Sigmoid colon (tissue), 4 donors: ENCODE measurements at regions not wholly inside any gene's neighbourhood (a gene's known extent, or its start where the extent isn't known, plus 50 kb on each side); places are given as distances from the start of the nearest gene placed in this dataset.

ENCODE experiments used
- POLR2A ChIP-seq, 2 donors: fragments of 450-650 bp; IDR thresholded peaks; one replicate each; pipeline ENCODE4 v1.6.1; 2016; ENCODE audit warnings: antibody characterized with exemption in 2 of 2, mild to moderate bottlenecking in 2 of 2, moderate library complexity in 2 of 2
- POLR2AphosphoS5 ChIP-seq, 4 donors: sonication (generic); formaldehyde crosslinking; IDR thresholded peaks; one replicate each; pipeline ENCODE4 v1.6.1; 2017; ENCODE audit warnings: antibody characterized with exemption in 4 of 4
- TF ChIP-seq, protein P1 (sequence below), 4 experiments: fragments of 450-650 bp in 3 of 4; fragments of 200-600 bp in 1 of 4; IDR thresholded peaks; one replicate each; pipeline ENCODE4 v1.5.1; 2016 to 2019; ENCODE audit warnings: antibody characterized with exemption in 4 of 4, mild to moderate bottlenecking in 3 of 4, moderate library complexity in 2 of 4

DNA sequence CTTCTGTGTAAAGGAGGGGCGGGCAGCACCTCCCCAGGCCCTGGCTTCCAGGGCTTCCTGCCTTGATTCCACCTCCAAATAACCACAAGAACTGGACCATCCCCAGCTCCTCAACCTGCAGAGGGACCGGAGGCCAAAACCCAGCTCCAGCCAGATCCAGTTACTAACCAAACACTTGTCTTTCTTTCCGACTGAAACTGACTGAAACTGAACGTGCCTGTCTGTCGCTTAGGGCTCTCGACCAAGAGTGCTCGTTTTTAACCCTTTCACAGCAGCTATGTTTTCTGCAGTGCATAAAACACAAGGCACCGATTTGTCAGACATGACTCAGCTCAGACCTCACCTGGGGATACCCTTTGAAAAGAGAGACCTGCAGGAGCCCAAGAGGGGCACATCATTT is 249.9 kb upstream of the SIX2 start:
- TF ChIP-seq, protein P1, sequence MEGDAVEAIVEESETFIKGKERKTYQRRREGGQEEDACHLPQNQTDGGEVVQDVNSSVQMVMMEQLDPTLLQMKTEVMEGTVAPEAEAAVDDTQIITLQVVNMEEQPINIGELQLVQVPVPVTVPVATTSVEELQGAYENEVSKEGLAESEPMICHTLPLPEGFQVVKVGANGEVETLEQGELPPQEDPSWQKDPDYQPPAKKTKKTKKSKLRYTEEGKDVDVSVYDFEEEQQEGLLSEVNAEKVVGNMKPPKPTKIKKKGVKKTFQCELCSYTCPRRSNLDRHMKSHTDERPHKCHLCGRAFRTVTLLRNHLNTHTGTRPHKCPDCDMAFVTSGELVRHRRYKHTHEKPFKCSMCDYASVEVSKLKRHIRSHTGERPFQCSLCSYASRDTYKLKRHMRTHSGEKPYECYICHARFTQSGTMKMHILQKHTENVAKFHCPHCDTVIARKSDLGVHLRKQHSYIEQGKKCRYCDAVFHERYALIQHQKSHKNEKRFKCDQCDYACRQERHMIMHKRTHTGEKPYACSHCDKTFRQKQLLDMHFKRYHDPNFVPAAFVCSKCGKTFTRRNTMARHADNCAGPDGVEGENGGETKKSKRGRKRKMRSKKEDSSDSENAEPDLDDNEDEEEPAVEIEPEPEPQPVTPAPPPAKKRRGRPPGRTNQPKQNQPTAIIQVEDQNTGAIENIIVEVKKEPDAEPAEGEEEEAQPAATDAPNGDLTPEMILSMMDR (IDR thresholded peaks at IDR 0.05): no peak
- TF ChIP-seq POLR2A (IDR thresholded peaks at IDR 0.05) (no peak), POLR2AphosphoS5 (IDR thresholded peaks at IDR 0.05) (no peak)
